Keratinocyte (primary cell): ENCODE measurements at regions not wholly inside any gene's neighbourhood (a gene's known extent, or its start where the extent isn't known, plus 50 kb on each side); places are given as distances from the start of the nearest gene placed in this dataset.

Experiments
- DNase-seq: peaks from one replicate; pipeline ENCODE4 v3.0.0-alpha.2; 2011; ENCODE audit warnings: low read depth, missing footprints, low spot score
- FAIRE-seq: peaks from 2 replicates; lab custom pipeline; 2011; peaks lifted over from hg19 to GRCh38; lab: Jason Lieb, UNC
- H2AFZ ChIP-seq: 2 replicates; pipeline ENCODE4 v1.6.0; 2012; ENCODE audit warnings: low read length, control low read depth, inconsistent platforms; ENCODE audit not compliant: control insufficient read depth
- H3K27ac ChIP-seq: 2 replicates; pipeline ENCODE4 v1.5.1; 2011; ENCODE audit warnings: low read length; ENCODE audit not compliant: control insufficient read depth, insufficient read depth
- H3K27me3 ChIP-seq: 3 replicates; pipeline ENCODE4 v1.6.0; 2011; ENCODE audit warnings: low read length; ENCODE audit not compliant: control insufficient read depth, insufficient read depth; ENCODE audit errors: extremely low read depth
- H3K36me3 ChIP-seq, 2 experiments: 2 replicates in 1 of 2; 3 replicates in 1 of 2; pipeline ENCODE4 v1.5.1; 2011; ENCODE audit warnings: low read length in 2 of 2, mild to moderate bottlenecking in 1 of 2; ENCODE audit not compliant: control insufficient read depth in 2 of 2, insufficient read depth in 2 of 2; ENCODE audit errors: extremely low read depth in 1 of 2
- H3K4me1 ChIP-seq: 3 replicates; pipeline ENCODE4 v1.5.1; 2011; ENCODE audit warnings: low read length; ENCODE audit not compliant: control insufficient read depth, insufficient read depth; ENCODE audit errors: extremely low read depth
- H3K4me2 ChIP-seq: 3 replicates; pipeline ENCODE4 v1.6.0; 2011; ENCODE audit warnings: low read depth, low read length; ENCODE audit not compliant: control insufficient read depth, insufficient read depth; ENCODE audit errors: extremely low read depth
- H3K4me3 ChIP-seq, 3 experiments: fragments of 200-600 bp in 1 of 3; sonication (generic) in 1 of 3; 2 replicates in 2 of 3; 3 replicates in 1 of 3; pipeline ENCODE4 v1.5.1; 2011 to 2016; ENCODE audit warnings: low read length in 3 of 3, mild to moderate bottlenecking in 3 of 3, control low read depth in 2 of 3, inconsistent platforms in 1 of 3, low read depth in 1 of 3, mixed read lengths in 1 of 3, mixed run types in 1 of 3, moderate library complexity in 1 of 3; ENCODE audit not compliant: control insufficient read depth in 2 of 3, insufficient read depth in 2 of 3; ENCODE audit errors: extremely low read depth in 1 of 3
- H3K79me2 ChIP-seq: 2 replicates; pipeline ENCODE4 v1.6.0; 2012; ENCODE audit warnings: low read length; ENCODE audit not compliant: control insufficient read depth, insufficient read depth
- H3K9ac ChIP-seq: 3 replicates; pipeline ENCODE4 v1.6.0; 2011; ENCODE audit warnings: low read length; ENCODE audit not compliant: control insufficient read depth, insufficient read depth; ENCODE audit errors: extremely low read depth
- H3K9me1 ChIP-seq: 3 replicates; pipeline ENCODE4 v1.6.0; 2011; ENCODE audit warnings: low read length; ENCODE audit not compliant: control insufficient read depth, insufficient read depth; ENCODE audit errors: extremely low read depth
- H3K9me3 ChIP-seq: 2 replicates; pipeline ENCODE4 v1.5.1; 2012; ENCODE audit warnings: low read depth, low read length; ENCODE audit not compliant: control insufficient read depth
- H4K20me1 ChIP-seq: 3 replicates; pipeline ENCODE4 v1.6.0; 2011; ENCODE audit warnings: low read length; ENCODE audit not compliant: control insufficient read depth, insufficient read depth; ENCODE audit errors: extremely low read depth
- EZH2 ChIP-seq: IDR thresholded peaks from one replicate; pipeline ENCODE4 v1.6.1; 2012; ENCODE audit warnings: inconsistent platforms, mild to moderate bottlenecking, low read length, moderate library complexity
- dilution Hi-C: fragments of 300-500 bp; cut with MboI; formaldehyde crosslinking; loops from one replicate; pipeline ENCODE4 v1.7.0; 2020; ENCODE audit warnings: low sequenced_read_pairs; ENCODE audit not compliant: extremely low pct_ligation_motif_present
- TF ChIP-seq, protein P1 (sequence below), 3 experiments: IDR thresholded peaks in 1 of 3; conservative IDR thresholded peaks in 1 of 3; optimal IDR thresholded peaks in 1 of 3; 2 replicates in 2 of 3; 3 replicates in 1 of 3; pipeline versions ENCODE3 to v1.5.1; 2011; ENCODE audit warnings: low read length in 3 of 3, mild to moderate bottlenecking in 3 of 3, moderate library complexity in 2 of 3, control low read depth in 1 of 3, inconsistent platforms in 1 of 3; ENCODE audit not compliant: insufficient read depth in 2 of 3; ENCODE audit errors: extremely low read depth in 1 of 3

DNA sequence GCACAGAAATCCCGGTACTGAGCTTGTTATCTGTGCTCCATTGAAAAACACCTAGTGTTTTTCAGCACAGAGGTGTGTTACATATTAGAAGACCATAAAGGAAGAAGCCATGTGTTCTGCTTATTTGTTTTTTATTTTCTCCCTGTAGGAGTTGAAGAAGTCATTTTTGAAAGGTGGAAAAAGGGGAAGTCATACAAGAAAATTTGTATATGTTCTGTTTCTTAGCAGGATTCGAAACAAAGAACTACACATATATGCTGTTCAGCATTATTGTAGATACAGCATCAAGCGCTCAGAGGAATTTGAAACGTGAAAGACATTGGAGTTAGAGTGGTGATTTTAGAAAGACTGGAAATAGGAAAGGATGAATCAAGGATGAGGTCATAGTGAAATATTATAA lies 345.3 kb upstream of the ADGRL2 start:
- Histone ChIP-seq H3K27me3 (no peaks in the 10 kb centered on the region), H2AFZ (no peak overlapping the region), H3K9me3 (no peaks in the 10 kb centered on the region), H3K27ac (no peak overlapping the region), H3K79me2 (no peaks in the 10 kb centered on the region), H3K4me3 (no peak overlapping the region), H3K4me2 (no peak overlapping the region), H3K9me1 (no peaks in the 10 kb centered on the region), H3K36me3 (no peaks in the 10 kb centered on the region), H3K4me1 (no peaks in the 10 kb centered on the region), H4K20me1 (no peaks in the 10 kb centered on the region), H3K9ac (no peak overlapping the region)
- no peak for TF ChIP-seq EZH2
- TF ChIP-seq, protein P1, sequence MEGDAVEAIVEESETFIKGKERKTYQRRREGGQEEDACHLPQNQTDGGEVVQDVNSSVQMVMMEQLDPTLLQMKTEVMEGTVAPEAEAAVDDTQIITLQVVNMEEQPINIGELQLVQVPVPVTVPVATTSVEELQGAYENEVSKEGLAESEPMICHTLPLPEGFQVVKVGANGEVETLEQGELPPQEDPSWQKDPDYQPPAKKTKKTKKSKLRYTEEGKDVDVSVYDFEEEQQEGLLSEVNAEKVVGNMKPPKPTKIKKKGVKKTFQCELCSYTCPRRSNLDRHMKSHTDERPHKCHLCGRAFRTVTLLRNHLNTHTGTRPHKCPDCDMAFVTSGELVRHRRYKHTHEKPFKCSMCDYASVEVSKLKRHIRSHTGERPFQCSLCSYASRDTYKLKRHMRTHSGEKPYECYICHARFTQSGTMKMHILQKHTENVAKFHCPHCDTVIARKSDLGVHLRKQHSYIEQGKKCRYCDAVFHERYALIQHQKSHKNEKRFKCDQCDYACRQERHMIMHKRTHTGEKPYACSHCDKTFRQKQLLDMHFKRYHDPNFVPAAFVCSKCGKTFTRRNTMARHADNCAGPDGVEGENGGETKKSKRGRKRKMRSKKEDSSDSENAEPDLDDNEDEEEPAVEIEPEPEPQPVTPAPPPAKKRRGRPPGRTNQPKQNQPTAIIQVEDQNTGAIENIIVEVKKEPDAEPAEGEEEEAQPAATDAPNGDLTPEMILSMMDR (optimal IDR thresholded peaks at IDR 0.05 in 1 of 3, IDR thresholded peaks at IDR 0.05 in 1 of 3, conservative IDR thresholded peaks at IDR 0.05 in 1 of 3; ENCODE audit: extremely low read depth in 1 of 3, insufficient read depth in 2 of 3, low read length in 3 of 3) = no peak
- DNase-seq (no peak), FAIRE-seq (no peak)
- dilution Hi-C loops = no loop called here

DNA sequence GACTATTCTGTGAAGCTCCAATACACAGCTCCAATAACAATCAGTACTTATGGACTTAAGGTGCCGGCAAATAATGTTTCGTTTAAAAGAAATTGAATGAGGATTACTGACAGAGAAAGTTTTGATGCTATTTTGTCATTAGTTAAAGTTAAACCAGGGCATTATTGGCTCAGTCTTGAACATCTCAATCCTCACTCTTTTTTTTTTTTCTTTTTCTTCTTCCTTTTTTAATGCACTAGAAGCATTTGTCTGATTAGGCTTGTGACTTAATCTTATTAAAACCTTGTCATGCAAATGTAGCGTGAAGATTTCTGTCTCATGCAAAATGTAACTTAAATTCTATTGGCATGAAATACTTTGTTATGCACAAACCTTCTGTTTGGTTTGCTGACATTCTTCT lies 346.8 kb upstream of the ADGRL2 start:
- H3K4me3 ChIP-seq = no peak overlapping the region
- TF ChIP-seq EZH2 = no peak
- TF ChIP-seq, protein P1 (optimal IDR thresholded peaks at IDR 0.05 in 1 of 3, IDR thresholded peaks at IDR 0.05 in 1 of 3, conservative IDR thresholded peaks at IDR 0.05 in 1 of 3; ENCODE audit: extremely low read depth in 1 of 3, insufficient read depth in 2 of 3, low read length in 3 of 3) = no peak
- no peak overlapping the region for H3K4me2 ChIP-seq
- H3K9me3 ChIP-seq = no peaks in the 10 kb centered on the region
- H3K27ac ChIP-seq = no peak overlapping the region
- no peaks in the 10 kb centered on the region for H3K27me3 ChIP-seq
- no peak overlapping the region for H3K9ac ChIP-seq
- no peaks in the 10 kb centered on the region for H4K20me1 ChIP-seq
- no peak overlapping the region for H2AFZ ChIP-seq
- no peaks in the 10 kb centered on the region for H3K36me3 ChIP-seq
- no peak for DNase-seq
- H3K4me1 ChIP-seq = no peaks in the 10 kb centered on the region
- no peaks in the 10 kb centered on the region for H3K79me2 ChIP-seq
- dilution Hi-C loops = no loop called here
- H3K9me1 ChIP-seq = no peaks in the 10 kb centered on the region
- no peak for FAIRE-seq
